ENCODE measurements at regions not wholly inside any gene's neighbourhood (a gene's known extent, or its start where the extent isn't known, plus 50 kb on each side); places are given as distances from the start of the nearest gene placed in this dataset.

GRCh38 chr12:123073962-123074801, 76.7 kb downstream of the PITPNM2 start:
- no peak for ATAC-seq
- Mint-ChIP-seq H3K4me1 (peaks cover 40% of the 10 kb centered on the region), H3K4me3 (no peak overlapping the region), H3K27ac (peak overlapping the region; percentile 90), H3K27me3 (peaks cover 2% of the 10 kb centered on the region), H3K36me3 (no peaks in the 10 kb centered on the region), H3K9me3 (ENCODE audit: low read depth) (no peaks in the 10 kb centered on the region)
- no peak for DNase-seq
- CTCF ChIA-PET = interaction anchor here (1.2 to 3.2 kb wide), 14 partner anchors 9 to 281 kb away, joined by 3 to 31 read pairs (median 8); partner anchors contain the start of gene PITPNM2

GRCh38 chr12:123073292-123073691, 77.6 kb downstream of the PITPNM2 start:
- H3K27ac Mint-ChIP-seq = no peak overlapping the region
- DNase-seq (no peak), ATAC-seq (no peak)
- H3K27me3 Mint-ChIP-seq = peaks cover 2% of the 10 kb centered on the region
- H3K4me1 Mint-ChIP-seq = peaks cover 37% of the 10 kb centered on the region
- H3K36me3 Mint-ChIP-seq = no peaks in the 10 kb centered on the region
- H3K4me3 Mint-ChIP-seq = no peak overlapping the region
- CTCF ChIA-PET = interaction anchor here (1.0 kb wide), 1 partner anchor 165 kb away, joined by 3 read pairs; no protein-coding TSS in a partner anchor
- H3K9me3 Mint-ChIP-seq (ENCODE audit: low read depth) = no peaks in the 10 kb centered on the region

GRCh38 chr12:123071857-123072256, 79.0 kb downstream of the PITPNM2 start:
- peaks cover 30% of the 10 kb centered on the region for H3K4me1 Mint-ChIP-seq
- no peaks in the 10 kb centered on the region for H3K9me3 Mint-ChIP-seq (ENCODE audit: low read depth)
- DNase-seq = no peak
- CTCF ChIA-PET = no interaction called here
- no peak overlapping the region for H3K27ac Mint-ChIP-seq
- no peaks in the 10 kb centered on the region for H3K36me3 Mint-ChIP-seq
- H3K27me3 Mint-ChIP-seq = peaks cover 2% of the 10 kb centered on the region
- no peak overlapping the region for H3K4me3 Mint-ChIP-seq
- ATAC-seq = no peak

GRCh38 chr12:123071099-123071800, 79.6 kb downstream of the PITPNM2 start:
- H3K4me1 Mint-ChIP-seq = peaks cover 25% of the 10 kb centered on the region
- ATAC-seq (no peak), DNase-seq (no peak)
- H3K4me3 Mint-ChIP-seq = no peak overlapping the region
- no peaks in the 10 kb centered on the region for H3K9me3 Mint-ChIP-seq (ENCODE audit: low read depth)
- CTCF ChIA-PET = no interaction called here
- no peaks in the 10 kb centered on the region for H3K27me3 Mint-ChIP-seq
- H3K36me3 Mint-ChIP-seq = no peaks in the 10 kb centered on the region
- no peak overlapping the region for H3K27ac Mint-ChIP-seq

GRCh38 chr12:123070267-123071081, 80.4 kb downstream of the PITPNM2 start:
- Mint-ChIP-seq H3K27ac (no peak overlapping the region), H3K36me3 (no peaks in the 10 kb centered on the region), H3K9me3 (ENCODE audit: low read depth) (no peaks in the 10 kb centered on the region), H3K4me1 (peaks cover 25% of the 10 kb centered on the region), H3K4me3 (no peak overlapping the region), H3K27me3 (no peaks in the 10 kb centered on the region)
- DNase-seq = no peak
- ATAC-seq = no peak
- CTCF ChIA-PET = interaction anchor here (0.7 to 1.3 kb wide), 2 partner anchors 10 to 27 kb away, joined by 3 to 4 read pairs; no protein-coding TSS in a partner anchor

GRCh38 chr12:123069436-123070266, 81.2 kb downstream of the PITPNM2 start:
- H3K27ac Mint-ChIP-seq = no peak overlapping the region
- H3K36me3 Mint-ChIP-seq = no peaks in the 10 kb centered on the region
- no peak for ATAC-seq
- H3K9me3 Mint-ChIP-seq (ENCODE audit: low read depth) = no peaks in the 10 kb centered on the region
- H3K4me1 Mint-ChIP-seq = peaks cover 22% of the 10 kb centered on the region
- CTCF ChIA-PET = interaction anchor here (0.7 to 1.3 kb wide), 2 partner anchors 9 to 27 kb away, joined by 3 to 4 read pairs; no protein-coding TSS in a partner anchor
- no peak for DNase-seq
- no peak overlapping the region for H3K4me3 Mint-ChIP-seq
- no peaks in the 10 kb centered on the region for H3K27me3 Mint-ChIP-seq

- ATAC-seq (no peak), DNase-seq (no peak)
- Mint-ChIP-seq H3K27ac (no peak overlapping the region), H3K4me3 (no peak overlapping the region), H3K4me1 (peaks cover 16% of the 10 kb centered on the region), H3K9me3 (ENCODE audit: low read depth) (no peaks in the 10 kb centered on the region), H3K36me3 (no peaks in the 10 kb centered on the region), H3K27me3 (no peaks in the 10 kb centered on the region)
- CTCF ChIA-PET = interaction anchor here (0.7 to 5.6 kb wide), 2 partner anchors 8 to 208 kb away, joined by 3 to 30 read pairs; no protein-coding TSS in a partner anchor
Observed at GRCh38 chr12:123067654-123068053, 83.2 kb downstream of the PITPNM2 start.

GRCh38 chr12:123066384-123066710, 84.5 kb downstream of the PITPNM2 start:
- Mint-ChIP-seq H3K36me3 (no peaks in the 10 kb centered on the region), H3K27ac (no peak overlapping the region)
- no peak for DNase-seq

GRCh38 chr12:123065676-123066383, 85.1 kb downstream of the PITPNM2 start:
- peak; percentile 64 for ATAC-seq
- DNase-seq = no peak
- Mint-ChIP-seq H3K9me3 (ENCODE audit: low read depth) (no peaks in the 10 kb centered on the region), H3K27me3 (no peaks in the 10 kb centered on the region), H3K27ac (peak overlapping the region; percentile 13), H3K4me3 (no peak overlapping the region), H3K4me1 (peaks cover 16% of the 10 kb centered on the region), H3K36me3 (no peaks in the 10 kb centered on the region)
- CTCF ChIA-PET = interaction anchor here (1.0 to 5.6 kb wide), 4 partner anchors 10 to 172 kb away, joined by 3 to 30 read pairs (median 5); no protein-coding TSS in a partner anchor

More at GRCh38 chr12:123066384-123066710, 84.5 kb downstream of the PITPNM2 start:
- Mint-ChIP-seq H3K27me3 (no peaks in the 10 kb centered on the region), H3K9me3 (ENCODE audit: low read depth) (no peaks in the 10 kb centered on the region), H3K4me1 (peaks cover 16% of the 10 kb centered on the region), H3K4me3 (no peak overlapping the region)
- ATAC-seq = no peak
- CTCF ChIA-PET = interaction anchor here (1.5 to 5.6 kb wide), 2 partner anchors 9 to 23 kb away, joined by 6 to 30 read pairs; no protein-coding TSS in a partner anchor

- ATAC-seq (no peak), DNase-seq (no peak)
- Mint-ChIP-seq H3K4me3 (no peak overlapping the region), H3K9me3 (ENCODE audit: low read depth) (no peaks in the 10 kb centered on the region), H3K27ac (peak overlapping the region; percentile 23), H3K4me1 (peaks cover 14% of the 10 kb centered on the region), H3K27me3 (no peaks in the 10 kb centered on the region), H3K36me3 (no peaks in the 10 kb centered on the region)
- CTCF ChIA-PET = interaction anchor here (1.0 to 5.6 kb wide), 4 partner anchors 11 to 172 kb away, joined by 3 to 30 read pairs (median 5); no protein-coding TSS in a partner anchor
Observed at GRCh38 chr12:123064885-123065619, 84.6 kb downstream of the ARL6IP4 start.

GRCh38 chr12:123064366-123064765, 83.9 kb downstream of the ARL6IP4 start:
- Mint-ChIP-seq H3K36me3 (no peaks in the 10 kb centered on the region), H3K9me3 (ENCODE audit: low read depth) (no peaks in the 10 kb centered on the region), H3K27ac (no peak overlapping the region), H3K4me3 (no peak overlapping the region), H3K27me3 (no peaks in the 10 kb centered on the region), H3K4me1 (peaks cover 14% of the 10 kb centered on the region)
- DNase-seq (no peak), ATAC-seq (no peak)
- CTCF ChIA-PET = interaction anchor here (1.4 to 5.6 kb wide), 2 partner anchors 11 to 21 kb away, joined by 3 to 30 read pairs; no protein-coding TSS in a partner anchor

Data from activated CD8-positive, alpha-beta memory T cell treated with anti-CD3 and anti-CD28 coated beads, Interleukin-2, amount 10 ng/mL, durations not matched to agents 7 days and 5 days (primary cell).